Ishikawa (cell line): ENCODE measurements at regions not wholly inside any gene's neighbourhood (a gene's known extent, or its start where the extent isn't known, plus 50 kb on each side); places are given as distances from the start of the nearest gene placed in this dataset.

Experiments
- CEBPB ChIP-seq: IDR thresholded peaks from 2 replicates; pipeline ENCODE4 v1.6.1; 2012
- CREB1 ChIP-seq: IDR thresholded peaks from 2 replicates; pipeline ENCODE4 v1.6.1; 2012; ENCODE audit warnings: low read depth
- EGR1 ChIP-seq: IDR thresholded peaks from 2 replicates; pipeline ENCODE4 v1.6.1; 2012
- EP300 ChIP-seq: IDR thresholded peaks from 2 replicates; pipeline ENCODE4 v1.6.1; 2012; ENCODE audit warnings: borderline replicate concordance
- FOXM1 ChIP-seq: IDR thresholded peaks from 2 replicates; pipeline ENCODE4 v1.6.1; 2012; ENCODE audit warnings: low read depth, borderline replicate concordance
- NFIC ChIP-seq: IDR thresholded peaks from 2 replicates; pipeline ENCODE4 v1.6.1; 2012
- RAD21 ChIP-seq: IDR thresholded peaks from 2 replicates; pipeline ENCODE4 v1.6.1; 2012; ENCODE audit warnings: low read depth
- TAF1 ChIP-seq: IDR thresholded peaks from 2 replicates; pipeline ENCODE4 v1.6.1; 2012; ENCODE audit warnings: low read depth, mild to moderate bottlenecking
- TCF12 ChIP-seq: IDR thresholded peaks from 2 replicates; pipeline ENCODE4 v1.6.1; 2012; ENCODE audit warnings: low read depth
- TEAD4 ChIP-seq: IDR thresholded peaks from 2 replicates; pipeline ENCODE4 v1.6.1; 2012
- YY1 ChIP-seq: IDR thresholded peaks from 2 replicates; pipeline ENCODE4 v1.6.1; 2012; ENCODE audit warnings: low read depth
- ZBTB7A ChIP-seq: IDR thresholded peaks from 2 replicates; pipeline ENCODE4 v1.6.1; 2012; ENCODE audit warnings: low read depth
- TF ChIP-seq, protein P1 (sequence below): IDR thresholded peaks from 2 replicates; pipeline ENCODE4 v1.6.1; 2012
- TF ChIP-seq, protein P2 (sequence below): IDR thresholded peaks from 2 replicates; pipeline ENCODE4 v1.6.1; 2012; ENCODE audit warnings: low read depth, mild to moderate bottlenecking
- TF ChIP-seq, protein P3 (sequence below): IDR thresholded peaks from 2 replicates; pipeline ENCODE4 v1.6.1; 2012

DNA sequence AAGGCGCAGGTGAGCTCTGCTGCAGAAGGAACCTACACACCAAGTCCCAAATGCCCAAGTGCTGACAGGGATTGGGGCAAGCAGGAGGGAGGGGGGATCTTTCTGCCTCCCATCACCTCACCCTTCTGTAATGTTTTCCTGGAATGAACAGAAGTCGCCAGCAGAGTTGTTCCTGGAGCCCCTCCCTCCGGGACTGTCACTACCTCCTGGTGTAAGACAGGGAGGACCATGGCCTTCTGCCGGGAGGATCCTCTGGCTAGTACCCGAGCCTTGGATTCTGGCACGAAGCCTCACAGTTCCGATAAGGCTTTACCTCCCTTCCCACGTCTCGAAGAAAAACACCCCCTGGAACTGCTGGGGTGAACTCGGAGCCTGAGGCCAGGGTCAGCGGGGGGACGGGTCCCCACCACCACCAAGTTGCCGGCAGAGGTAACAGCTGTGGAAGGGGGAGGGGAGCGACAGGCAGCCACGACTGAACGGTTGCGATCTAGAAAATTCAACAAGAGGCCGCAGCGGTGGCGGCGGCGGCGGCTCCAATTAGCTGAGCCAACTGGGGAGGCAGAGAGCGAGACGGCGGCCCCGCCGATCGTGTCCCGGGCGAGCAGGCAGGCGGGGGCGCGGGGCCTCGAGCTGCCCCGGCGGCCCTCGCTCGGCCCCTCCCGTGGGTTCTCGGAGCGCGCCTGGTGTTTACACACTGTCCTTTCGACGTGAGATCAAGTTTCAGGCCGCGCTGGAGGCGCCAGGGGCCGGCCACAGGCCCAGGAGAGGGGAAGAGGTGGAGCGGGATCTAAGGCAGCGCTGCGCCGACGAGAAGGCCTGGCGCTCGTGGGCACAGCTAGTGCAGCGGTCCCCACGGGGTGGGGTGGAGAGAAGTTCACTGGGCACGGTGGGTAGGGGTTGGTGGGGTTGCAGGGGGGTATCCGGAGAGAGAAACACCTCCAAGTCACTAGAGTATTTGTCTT is 53.7 kb upstream of the BCOR start:
- TF ChIP-seq, protein P1, sequence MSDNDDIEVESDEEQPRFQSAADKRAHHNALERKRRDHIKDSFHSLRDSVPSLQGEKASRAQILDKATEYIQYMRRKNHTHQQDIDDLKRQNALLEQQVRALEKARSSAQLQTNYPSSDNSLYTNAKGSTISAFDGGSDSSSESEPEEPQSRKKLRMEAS: 0 out of 2 replicates have a peak, but pooled peaks have one; percentile 15
- TF ChIP-seq RAD21 (no peak), FOXM1 (no peak)

DNA sequence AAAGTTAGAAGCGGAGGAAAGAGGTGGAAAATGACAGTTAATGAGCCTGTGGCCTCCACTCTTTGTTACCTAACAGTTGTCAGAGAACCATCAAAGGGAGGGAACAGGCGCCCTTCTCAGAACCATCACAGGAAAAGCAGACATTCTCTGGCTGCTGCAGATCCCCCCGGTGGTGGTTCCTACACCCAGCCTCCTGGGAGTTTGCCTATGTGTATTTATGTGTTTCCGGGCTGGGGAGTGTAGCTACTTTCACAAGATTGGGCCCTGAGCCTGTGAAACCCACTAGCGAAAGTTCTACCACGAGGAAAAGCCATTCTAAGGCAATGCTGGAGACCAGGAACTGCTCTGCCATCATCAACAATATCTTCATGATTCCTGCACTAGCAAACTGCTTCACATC is 52.7 kb upstream of the BCOR start:
- TF ChIP-seq TCF12: no peak
- no peak for TF ChIP-seq TEAD4
- TF ChIP-seq, protein P2, sequence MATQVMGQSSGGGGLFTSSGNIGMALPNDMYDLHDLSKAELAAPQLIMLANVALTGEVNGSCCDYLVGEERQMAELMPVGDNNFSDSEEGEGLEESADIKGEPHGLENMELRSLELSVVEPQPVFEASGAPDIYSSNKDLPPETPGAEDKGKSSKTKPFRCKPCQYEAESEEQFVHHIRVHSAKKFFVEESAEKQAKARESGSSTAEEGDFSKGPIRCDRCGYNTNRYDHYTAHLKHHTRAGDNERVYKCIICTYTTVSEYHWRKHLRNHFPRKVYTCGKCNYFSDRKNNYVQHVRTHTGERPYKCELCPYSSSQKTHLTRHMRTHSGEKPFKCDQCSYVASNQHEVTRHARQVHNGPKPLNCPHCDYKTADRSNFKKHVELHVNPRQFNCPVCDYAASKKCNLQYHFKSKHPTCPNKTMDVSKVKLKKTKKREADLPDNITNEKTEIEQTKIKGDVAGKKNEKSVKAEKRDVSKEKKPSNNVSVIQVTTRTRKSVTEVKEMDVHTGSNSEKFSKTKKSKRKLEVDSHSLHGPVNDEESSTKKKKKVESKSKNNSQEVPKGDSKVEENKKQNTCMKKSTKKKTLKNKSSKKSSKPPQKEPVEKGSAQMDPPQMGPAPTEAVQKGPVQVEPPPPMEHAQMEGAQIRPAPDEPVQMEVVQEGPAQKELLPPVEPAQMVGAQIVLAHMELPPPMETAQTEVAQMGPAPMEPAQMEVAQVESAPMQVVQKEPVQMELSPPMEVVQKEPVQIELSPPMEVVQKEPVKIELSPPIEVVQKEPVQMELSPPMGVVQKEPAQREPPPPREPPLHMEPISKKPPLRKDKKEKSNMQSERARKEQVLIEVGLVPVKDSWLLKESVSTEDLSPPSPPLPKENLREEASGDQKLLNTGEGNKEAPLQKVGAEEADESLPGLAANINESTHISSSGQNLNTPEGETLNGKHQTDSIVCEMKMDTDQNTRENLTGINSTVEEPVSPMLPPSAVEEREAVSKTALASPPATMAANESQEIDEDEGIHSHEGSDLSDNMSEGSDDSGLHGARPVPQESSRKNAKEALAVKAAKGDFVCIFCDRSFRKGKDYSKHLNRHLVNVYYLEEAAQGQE: no peak
- TF ChIP-seq, protein P1: no peak
- no peak for TF ChIP-seq ZBTB7A
- no peak for TF ChIP-seq RAD21
- no peak for TF ChIP-seq FOXM1
- TF ChIP-seq, protein P3, sequence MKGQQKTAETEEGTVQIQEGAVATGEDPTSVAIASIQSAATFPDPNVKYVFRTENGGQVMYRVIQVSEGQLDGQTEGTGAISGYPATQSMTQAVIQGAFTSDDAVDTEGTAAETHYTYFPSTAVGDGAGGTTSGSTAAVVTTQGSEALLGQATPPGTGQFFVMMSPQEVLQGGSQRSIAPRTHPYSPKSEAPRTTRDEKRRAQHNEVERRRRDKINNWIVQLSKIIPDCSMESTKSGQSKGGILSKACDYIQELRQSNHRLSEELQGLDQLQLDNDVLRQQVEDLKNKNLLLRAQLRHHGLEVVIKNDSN: no peak
- TF ChIP-seq EGR1: no peak
- no peak for TF ChIP-seq YY1
- TF ChIP-seq NFIC: no peak
- no peak for TF ChIP-seq CEBPB
- no peak for TF ChIP-seq TAF1
- TF ChIP-seq EP300: no peak
- no peak for TF ChIP-seq CREB1

DNA sequence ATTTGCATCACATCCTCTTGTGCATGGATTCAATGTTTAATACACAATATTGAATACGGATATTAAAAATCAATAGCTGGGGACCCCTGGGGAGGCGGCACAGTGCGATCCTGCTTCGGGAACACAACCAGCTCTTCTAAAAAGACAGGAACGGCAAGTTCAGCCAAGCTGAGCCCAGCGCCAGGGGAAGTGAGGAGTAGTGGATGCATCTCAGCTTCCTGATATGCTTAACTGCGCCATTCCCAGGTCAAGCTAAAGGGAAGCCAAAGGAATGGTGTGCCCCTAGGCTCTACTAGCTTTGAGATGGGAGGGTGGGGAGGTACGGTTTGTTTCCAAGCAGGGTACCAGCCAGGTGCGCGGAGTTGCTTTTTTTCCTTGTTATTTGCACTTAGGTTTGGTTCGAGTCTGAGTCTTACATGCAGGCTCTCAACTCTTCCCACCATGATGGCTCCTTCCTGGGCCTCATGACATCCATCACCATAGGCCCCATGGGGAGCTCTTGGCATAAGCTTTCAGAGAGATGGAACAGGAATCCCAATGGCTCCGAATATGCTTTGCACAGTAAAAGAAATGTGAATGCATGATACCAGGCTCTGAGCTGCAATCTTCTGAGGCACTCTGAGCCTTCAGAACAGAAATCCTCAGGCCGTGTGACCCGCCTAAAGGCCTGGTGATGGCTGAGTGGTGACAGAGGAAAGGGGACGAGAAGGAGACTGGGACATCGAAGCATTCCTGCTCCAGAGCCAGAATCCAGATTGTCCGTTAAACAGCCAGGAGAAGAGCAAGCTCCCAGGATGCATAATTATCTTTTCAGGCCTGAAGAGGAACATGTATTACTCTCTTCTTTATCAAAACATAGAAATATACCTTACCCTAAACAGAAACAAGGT is 51.8 kb upstream of the BCOR start:
- TF ChIP-seq, protein P1: no peak
- TF ChIP-seq CEBPB (no peak), TAF1 (no peak), TCF12 (no peak), YY1 (no peak), EGR1 (no peak), RAD21 (no peak), EP300 (no peak), TEAD4 (no peak), NFIC (no peak), ZBTB7A (no peak), CREB1 (no peak), FOXM1 (no peak)
- TF ChIP-seq, protein P2: no peak
- TF ChIP-seq, protein P3: no peak

DNA sequence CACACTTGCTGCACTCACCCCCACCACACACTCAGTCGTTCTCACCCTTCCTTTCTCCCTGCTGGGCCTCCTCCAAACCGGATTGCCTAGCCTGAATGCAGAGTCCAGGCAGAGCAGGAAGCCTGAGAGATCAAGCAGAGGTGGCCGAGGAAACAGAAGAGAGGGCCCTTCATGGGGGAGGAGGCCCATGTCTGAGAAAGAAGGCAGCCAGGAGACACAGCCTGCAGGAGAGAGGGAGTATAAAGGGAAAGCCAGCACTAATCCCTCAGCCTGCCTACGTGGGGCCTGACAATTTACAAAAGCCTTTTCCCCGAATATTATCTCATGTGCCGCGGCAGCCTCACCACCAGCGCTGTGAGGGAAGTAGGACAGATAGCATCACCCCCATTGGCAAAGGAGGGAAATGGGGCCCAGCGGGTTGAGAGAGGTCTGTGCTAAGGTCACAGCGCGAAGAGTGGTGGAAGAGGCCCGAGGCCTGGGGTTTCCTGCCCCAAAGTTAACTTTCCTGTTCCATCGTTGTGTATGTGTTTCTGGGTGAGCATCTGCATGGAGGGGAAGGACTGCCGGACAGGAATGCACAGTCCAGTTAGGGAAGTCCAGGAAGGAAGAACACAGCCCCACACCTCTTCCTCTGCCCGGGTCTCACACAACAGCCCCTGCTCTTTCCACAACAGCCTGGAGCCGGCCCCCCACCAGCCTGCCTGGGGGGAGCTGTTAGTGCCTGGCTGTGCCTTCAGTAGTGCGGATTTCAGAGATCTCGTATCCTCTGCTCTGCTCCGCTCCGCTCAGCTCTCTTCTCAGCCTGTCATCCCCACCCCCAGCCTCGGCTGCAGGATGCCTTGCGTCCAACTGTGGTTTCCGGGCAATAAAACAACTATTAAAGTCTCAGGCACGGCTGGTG is 50.9 kb upstream of the BCOR start:
- TF ChIP-seq CEBPB (no peak), TAF1 (no peak), CREB1 (no peak), RAD21 (no peak), EP300 (no peak), YY1 (no peak)
- TF ChIP-seq, protein P1: no peak
